ENCODE measurements at regions not wholly inside any gene's neighbourhood (a gene's known extent, or its start where the extent isn't known, plus 50 kb on each side); places are given as distances from the start of the nearest gene placed in this dataset.

- no peak for TF ChIP-seq CTCF (IDR thresholded peaks at IDR 0.05 in 2 of 3, conservative IDR thresholded peaks at IDR 0.05 in 1 of 3; ENCODE audit: insufficient read depth in 2 of 3, low read depth in 1 of 3, low read length in 3 of 3)
- no peak for TF ChIP-seq POLR3A (IDR thresholded peaks at IDR 0.05; ENCODE audit: borderline replicate concordance, extremely low read depth, insufficient read depth, insufficient read length)
- no peak for TF ChIP-seq CCAR2 (IDR thresholded peaks at IDR 0.05; ENCODE audit: low read depth, low read length)
- TF ChIP-seq RFX5 (IDR thresholded peaks at IDR 0.05; ENCODE audit: low read depth, low read length), result no peak
Measured at GRCh38 chr5:155270725-155271124, 257.2 kb downstream of the KIF4B start (continued).

- H3K27ac ChIP-seq (ENCODE audit: extremely low read depth, low read depth, low read length), result no peak overlapping the region
- no peak for DNase-seq (ENCODE audit: extremely low read depth in 1 of 4, low spot score in 3 of 4)
- H4K20me1 ChIP-seq (replicated peaks; ENCODE audit: control insufficient read depth, insufficient read depth, low read length), result no peaks in the 10 kb centered on the region
- POLR2A ChIA-PET, result interaction anchor here (0.7 kb wide), 1 partner anchor 10 kb away, joined by 3 read pairs; no protein-coding TSS in a partner anchor
- no peaks in the 10 kb centered on the region for H3K79me2 ChIP-seq (ENCODE audit: control insufficient read depth, insufficient read depth, low read length)
- FAIRE-seq, result no peak
- CTCF ChIA-PET (ENCODE audit: low intra/inter-chr PET ratio), result no interaction called here
- H3K9ac ChIP-seq (ENCODE audit: insufficient read depth in 1 of 2, low read depth in 2 of 2, low read length in 2 of 2), result no peak overlapping the region
- H3K9me3 ChIP-seq (replicated peaks; ENCODE audit: control insufficient read depth, insufficient read depth, low read depth, low read length), result no peaks in the 10 kb centered on the region
- TF ChIP-seq BDP1 (IDR thresholded peaks at IDR 0.05; ENCODE audit: insufficient read depth, insufficient read length) (no peak), EWSR1 (IDR thresholded peaks at IDR 0.05; ENCODE audit: borderline replicate concordance, low read depth, partially characterized antibody) (no peak), BRF2 (IDR thresholded peaks at IDR 0.05; ENCODE audit: borderline replicate concordance, insufficient read depth, insufficient read length) (no peak), SP1 (CRISPR knock-in tag; IDR thresholded peaks at IDR 0.05) (no peak), TEAD1 (CRISPR knock-in tag; IDR thresholded peaks at IDR 0.05) (no peak), GATAD2B (IDR thresholded peaks at IDR 0.05; ENCODE audit: borderline replicate concordance) (no peak), ZNF140 (CRISPR knock-in tag; IDR thresholded peaks at IDR 0.05) (no peak), KLF13 (tag; IDR thresholded peaks at IDR 0.05; ENCODE audit: borderline replicate concordance, low read depth) (no peak), NCOA6 (IDR thresholded peaks at IDR 0.05) (no peak), CCNT2 (IDR thresholded peaks at IDR 0.05; ENCODE audit: borderline replicate concordance, extremely low read depth, insufficient read length, low read depth, low read length) (no peak), SAFB2 (IDR thresholded peaks at IDR 0.05; ENCODE audit: borderline replicate concordance, low read depth, low read length, severe bottlenecking) (no peak), KHSRP (IDR thresholded peaks at IDR 0.05) (no peak), BMI1 (IDR thresholded peaks at IDR 0.05; ENCODE audit: low read length) (no peak)
- no peak overlapping the region for H3K4me3 ChIP-seq
- BruUV-seq (replicated peaks), result no TSS peak
- WGBS (ENCODE audit: insufficient coverage, low coverage, missing lambda C conversion rate), result 0% methylated on average over 5 of the region's 5 CpGs
- in situ Hi-C loops (cut with MboI) (no loop called here), intact Hi-C loops (cut with micrococcal nuclease) (no loop called here)
- H3K4me2 ChIP-seq (ENCODE audit: insufficient read depth, low read length), result no peak overlapping the region
- no peaks in the 10 kb centered on the region for H3K36me3 ChIP-seq (ENCODE audit: control insufficient read depth, insufficient read depth, low read length)
- H3K9me1 ChIP-seq (ENCODE audit: control insufficient read depth, insufficient read depth, low read length), result no peaks in the 10 kb centered on the region
- H2AFZ ChIP-seq (ENCODE audit: low read depth, low read length), result no peak overlapping the region
- ATAC-seq, result no peak
- H3K4me1 ChIP-seq (replicated peaks in 1 of 2; ENCODE audit: control insufficient read depth in 2 of 2, insufficient read depth in 2 of 2, low read length in 2 of 2), result no peaks in the 10 kb centered on the region
- no peaks in the 10 kb centered on the region for H3K27me3 ChIP-seq (ENCODE audit: control insufficient read depth in 2 of 2, insufficient read depth in 2 of 2, low read length in 2 of 2)
Measured at GRCh38 chr5:155274484-155274883, 260.9 kb downstream of the KIF4B start.
